ENCODE measurements at regions not wholly inside any gene's neighbourhood (a gene's known extent, or its start where the extent isn't known, plus 50 kb on each side); places are given as distances from the start of the nearest gene placed in this dataset.

DNA sequence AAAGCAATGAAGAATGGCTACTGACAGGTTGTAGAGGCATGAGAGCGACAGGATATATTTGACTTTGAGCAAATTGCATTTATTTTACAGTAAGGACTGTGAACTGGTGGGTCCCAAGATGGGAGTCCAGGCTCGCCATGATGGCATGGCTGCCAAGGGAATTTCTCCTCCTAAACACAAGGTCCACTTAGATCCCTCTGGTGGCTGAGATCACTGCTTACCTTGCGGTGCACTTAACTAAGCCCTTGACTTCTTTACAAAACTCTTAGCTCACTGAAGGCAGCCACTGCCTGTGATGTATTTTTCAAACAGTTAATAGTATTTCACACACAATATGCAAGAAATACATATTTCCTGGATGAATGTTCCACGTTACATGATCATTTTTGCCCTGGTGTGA is 50.3 kb upstream of the SORBS2 start:
- DNase-seq, result no peak

DNA sequence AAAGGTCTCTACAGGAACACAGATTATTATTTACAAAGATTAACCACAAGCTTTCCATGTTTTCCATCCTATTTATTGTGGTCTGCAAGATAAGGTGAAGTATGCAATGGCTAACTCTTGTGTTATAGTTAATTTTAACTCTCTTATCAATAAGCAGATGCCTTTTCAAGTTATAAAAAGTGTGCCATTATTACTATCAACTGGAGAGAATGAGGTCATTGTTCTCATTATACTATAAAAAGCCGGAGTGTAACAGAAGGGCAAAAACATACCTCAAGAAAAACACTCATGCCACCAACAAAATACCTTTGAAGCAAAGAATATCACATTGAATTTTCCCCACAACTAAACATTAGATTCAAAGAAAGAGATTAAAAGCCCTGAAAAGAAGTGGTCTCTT is 52.0 kb upstream of the SORBS2 start:
- DNase-seq, result no peak

- no peak for DNase-seq
Observed at GRCh38 chr4:185865901-185866328, 53.9 kb upstream of the SORBS2 start.

DNA sequence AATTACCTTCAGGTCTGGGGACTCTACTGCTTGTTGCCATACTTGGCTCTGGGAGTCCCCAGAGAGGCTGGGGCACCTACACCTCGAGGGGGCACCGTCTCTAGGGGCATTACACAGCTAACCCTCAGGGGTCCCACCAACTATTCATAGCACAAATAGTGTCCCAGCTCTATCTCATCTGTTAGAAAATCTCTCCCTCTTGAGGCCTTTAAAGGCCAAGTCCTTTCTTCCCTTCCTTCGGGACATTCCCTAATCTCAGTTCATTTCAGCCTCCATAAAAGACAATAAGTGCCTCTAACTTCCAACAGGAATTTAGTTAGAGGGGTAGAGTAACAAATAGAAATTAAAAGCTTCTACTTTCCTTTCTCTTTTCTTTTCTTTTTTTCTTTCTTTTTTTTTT is 55.8 kb upstream of the SORBS2 start:
- no peak for DNase-seq

DNA sequence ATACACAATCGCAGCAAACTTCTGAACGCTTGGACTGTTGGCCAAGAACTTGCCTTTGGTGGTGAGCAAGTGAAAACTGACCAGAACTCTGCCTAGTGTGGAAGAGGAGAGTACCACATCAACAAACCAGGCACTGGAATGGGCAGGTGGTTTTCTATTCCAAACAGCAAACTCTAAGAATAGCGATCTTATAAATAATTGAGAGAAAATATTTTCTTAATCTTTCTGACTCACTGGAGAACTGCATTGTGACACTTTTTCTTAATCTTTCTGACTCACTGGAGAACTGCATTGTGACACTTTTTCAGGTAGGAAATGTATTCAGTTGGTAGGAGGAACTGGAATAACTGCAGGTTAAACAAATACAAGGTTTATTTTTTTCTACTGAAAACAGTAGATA is 57.0 kb upstream of the SORBS2 start:
- no peak for DNase-seq

GRCh38 chr4:185869427-185869826 is 57.4 kb upstream of the SORBS2 start:
- DNase-seq, result no peak

DNA sequence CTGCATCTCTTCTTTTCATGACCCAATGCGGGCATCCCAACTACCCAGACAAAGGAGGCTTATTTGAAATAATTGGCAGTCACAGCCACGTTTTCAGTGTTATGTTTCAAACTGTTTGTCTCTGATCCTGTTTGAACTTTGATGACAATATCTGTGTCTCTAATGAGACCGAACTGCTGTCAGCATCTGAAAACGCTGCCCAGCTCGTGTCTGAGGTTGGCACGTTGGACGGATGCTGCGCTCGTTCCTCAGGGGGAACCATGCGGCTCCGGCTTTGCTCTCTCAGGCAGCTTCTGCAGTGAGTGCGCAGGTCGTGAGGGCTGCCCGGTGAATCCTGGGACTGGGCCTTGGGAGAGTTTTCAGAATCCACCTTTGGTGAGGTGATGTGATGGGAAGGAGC is 58.4 kb upstream of the SORBS2 start:
- DNase-seq, result no peak

DNA sequence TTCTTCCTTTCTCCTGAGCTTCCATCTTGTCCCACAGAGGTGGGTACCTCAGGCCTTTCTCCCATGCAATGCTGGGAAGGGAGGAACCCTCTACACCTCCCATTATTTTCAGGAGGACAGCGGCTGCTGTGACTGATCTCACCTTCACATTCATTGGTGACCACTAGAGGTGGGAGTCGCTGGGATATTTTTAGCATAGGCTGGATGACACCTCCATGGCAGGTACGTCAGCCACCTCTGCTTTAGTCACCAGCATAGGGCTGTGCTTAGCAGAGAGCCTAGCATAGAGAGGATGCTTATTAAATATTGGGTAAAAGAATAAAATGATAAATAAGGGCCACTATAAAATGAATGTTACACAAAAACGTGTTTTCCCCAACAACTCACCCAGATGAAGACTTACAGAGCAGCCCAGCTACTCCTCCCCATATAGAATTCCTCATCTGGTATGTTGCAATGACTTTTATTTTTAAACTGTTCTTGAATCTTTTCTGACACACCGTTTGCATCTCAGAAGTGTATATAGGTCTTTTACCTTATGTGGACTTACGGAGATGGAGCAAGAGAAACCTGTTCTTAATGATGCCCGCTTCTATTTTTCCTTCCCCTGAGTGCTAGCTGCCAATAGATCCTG is 60.9 kb upstream of the SORBS2 start:
- DNase-seq, result no peak

GRCh38 chr4:185874516-185875230 is 62.7 kb upstream of the SORBS2 start:
- DNase-seq, result no peak

DNA sequence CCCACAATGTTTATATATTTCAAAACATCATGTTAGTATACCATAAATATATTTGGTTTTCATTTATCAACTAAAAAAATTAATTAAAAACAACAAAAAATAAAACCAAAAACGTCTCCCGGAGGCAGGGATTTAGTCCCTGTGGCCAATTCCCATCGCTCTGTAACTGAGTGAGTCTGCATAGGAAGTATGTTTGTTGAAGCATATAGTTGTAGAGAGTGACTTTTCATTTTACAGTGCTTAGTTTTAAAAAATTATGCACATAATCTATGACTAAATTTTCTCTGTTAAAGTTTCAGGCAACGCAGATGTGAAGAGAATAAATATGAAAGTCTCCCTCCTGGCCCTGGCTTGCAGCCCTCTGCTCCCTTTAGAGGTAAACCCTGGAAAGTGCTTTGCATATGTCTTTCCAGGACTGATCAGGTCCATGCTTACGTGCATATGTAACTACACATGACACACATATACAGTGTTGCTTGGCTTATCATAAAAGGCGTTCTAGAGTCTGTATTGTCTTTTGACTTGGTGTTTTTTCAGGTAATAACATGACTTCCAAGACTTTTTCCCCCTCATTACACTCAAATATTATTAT is 63.4 kb upstream of the SORBS2 start:
- no peak for DNase-seq

- no peak for DNase-seq
Observed at GRCh38 chr4:185878633-185879032, 66.6 kb upstream of the SORBS2 start.

GRCh38 chr4:185879666-185880312 is 67.8 kb upstream of the SORBS2 start:
- no peak for DNase-seq

DNA sequence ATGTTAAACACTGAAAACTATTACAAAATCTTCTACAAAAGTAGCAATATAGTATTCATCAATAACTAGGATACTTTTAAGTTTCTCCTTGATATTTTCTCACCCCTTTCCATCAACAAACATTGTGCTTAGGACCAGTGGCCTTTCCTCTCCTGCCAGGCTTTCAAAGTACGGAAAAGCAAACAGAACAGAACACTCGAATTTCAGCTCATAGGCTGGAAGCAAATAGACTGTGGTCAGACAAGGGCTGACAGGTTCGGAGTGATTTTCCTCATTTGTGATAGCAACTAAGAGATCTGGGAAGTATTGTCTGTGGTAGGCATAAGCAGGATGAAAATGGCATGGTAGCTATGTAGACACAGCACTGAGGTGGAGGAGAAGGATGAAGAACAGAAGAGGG is 68.6 kb upstream of the SORBS2 start:
- DNase-seq, result peak; percentile 9

GRCh38 chr4:185881430-185881829 is 69.4 kb upstream of the SORBS2 start:
- DNase-seq, result no peak

DNA sequence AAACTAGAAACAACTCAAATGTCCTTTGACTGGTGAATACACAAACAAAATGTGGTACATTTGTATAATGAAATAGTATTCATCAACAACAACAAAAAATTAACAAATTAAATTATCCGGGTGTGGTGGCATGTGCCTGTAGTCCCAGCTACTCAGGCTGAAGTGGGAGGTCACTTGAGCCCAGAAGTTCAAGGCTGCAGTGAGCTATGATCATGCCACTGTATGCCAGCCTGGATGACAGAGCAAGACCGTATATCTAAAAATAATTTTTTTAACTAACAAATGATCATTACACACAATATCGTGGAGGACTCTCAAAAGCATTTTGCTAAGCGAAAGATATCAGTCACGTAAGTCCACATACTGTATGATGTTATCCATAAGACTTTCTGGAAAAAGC is 71.6 kb upstream of the SORBS2 start:
- no peak for DNase-seq

GRCh38 chr4:185885075-185885474 is 73.1 kb upstream of the SORBS2 start:
- DNase-seq, result no peak

- no peak for DNase-seq
Observed at GRCh38 chr4:185885604-185886003, 73.6 kb upstream of the SORBS2 start.

GRCh38 chr4:185886832-185887524 is 75.0 kb upstream of the SORBS2 start:
- DNase-seq, result no peak

DNA sequence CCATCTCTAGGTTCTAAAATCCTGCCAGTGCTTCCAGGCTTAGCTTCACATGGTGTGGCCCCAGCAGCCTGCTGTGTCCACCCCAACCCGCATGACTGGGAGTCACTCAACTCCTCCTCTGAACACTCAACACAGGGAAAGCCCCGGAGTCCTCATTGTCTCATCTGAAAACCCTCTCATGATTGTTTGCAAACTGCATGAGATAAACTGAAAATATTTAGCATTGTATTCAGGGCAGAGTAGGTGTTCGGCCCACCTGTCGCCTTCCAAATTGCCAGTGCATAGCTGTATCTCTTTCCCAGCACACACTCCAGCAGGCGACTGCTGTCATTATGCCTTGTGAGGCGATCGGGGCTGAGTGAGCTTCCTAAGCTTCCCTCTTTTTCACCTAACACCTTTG is 76.7 kb upstream of the SORBS2 start:
- no peak for DNase-seq

GRCh38 chr4:185889585-185889984 is 77.6 kb upstream of the SORBS2 start:
- no peak for DNase-seq

DNA sequence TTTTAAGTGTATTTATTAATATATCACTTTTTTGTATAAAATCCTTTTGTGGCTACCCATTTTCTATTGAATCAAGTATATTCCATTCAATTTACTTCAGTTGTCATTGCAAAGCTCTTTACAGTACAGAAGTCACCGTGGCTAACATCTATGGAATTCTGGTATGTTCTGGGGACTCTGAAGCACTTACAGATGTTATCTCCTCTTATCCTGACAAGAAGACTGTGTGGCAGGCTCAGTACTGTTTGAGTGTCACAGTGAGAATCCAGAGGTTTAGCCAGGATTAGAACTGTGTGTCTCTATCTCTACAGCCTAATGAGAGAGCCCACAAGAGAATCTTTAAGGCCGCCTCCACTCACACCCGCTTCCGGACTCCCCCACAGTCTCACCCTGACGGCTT is 78.2 kb upstream of the SORBS2 start:
- DNase-seq, result no peak

DNA sequence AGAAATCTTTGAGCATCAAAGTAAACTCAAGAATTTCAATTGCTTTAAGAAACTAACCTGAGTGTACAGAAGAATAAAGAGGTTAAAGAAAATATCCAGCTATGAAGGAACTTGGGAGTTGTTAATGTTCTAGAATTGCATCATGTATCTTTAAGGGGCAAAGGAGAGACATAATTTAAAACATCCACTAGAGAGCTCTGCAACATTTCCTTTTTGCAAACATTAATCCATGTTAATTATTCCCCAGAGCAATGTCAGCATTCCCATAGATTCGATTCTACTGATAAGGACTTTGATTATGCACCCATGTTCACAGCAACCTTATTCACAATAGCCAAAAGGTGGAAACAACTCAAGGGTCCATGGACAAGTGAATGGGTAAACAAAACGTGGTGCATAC is 80.2 kb upstream of the SORBS2 start:
- DNase-seq, result no peak

DNA sequence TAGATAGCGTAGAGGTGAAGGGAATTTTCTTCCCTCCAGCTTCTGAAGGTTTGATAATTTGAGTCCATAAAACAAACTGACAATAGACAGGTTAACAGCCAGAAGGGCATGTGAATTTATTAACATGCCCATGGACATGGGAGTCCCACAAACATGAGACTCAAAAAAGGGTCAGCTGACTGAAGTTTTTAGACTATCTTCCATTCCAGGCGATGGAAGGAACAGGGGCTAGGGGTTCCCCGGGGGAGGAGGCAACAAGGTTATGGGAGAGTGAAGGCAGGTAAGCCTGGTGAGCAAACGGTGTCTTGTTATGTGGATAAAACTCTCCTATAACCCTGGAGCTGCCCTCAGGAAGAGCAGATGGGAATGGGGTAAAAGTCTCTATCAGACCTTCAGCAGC is 81.5 kb upstream of the SORBS2 start:
- no peak for DNase-seq
